Trophoblast cell (in vitro differentiated cells and primary cell): ENCODE measurements at regions not wholly inside any gene's neighbourhood (a gene's known extent, or its start where the extent isn't known, plus 50 kb on each side); places are given as distances from the start of the nearest gene placed in this dataset.
A peak's percentile ranks its signal among the peaks of the same experiment; 100 is the strongest.

Experiments
- DNase-seq, 2 donors: peaks; one replicate each; pipeline ENCODE4 v3.0.0-alpha.2; 2016
- H2AFZ ChIP-seq: 2 replicates; pipeline ENCODE4 v1.6.1; 2013; ENCODE audit warnings: low read length, moderate library complexity, mild to moderate bottlenecking; ENCODE audit not compliant: insufficient read depth, poor library complexity
- H2AK5ac ChIP-seq: 2 replicates; pipeline ENCODE4 v1.6.1; 2013; ENCODE audit warnings: mild to moderate bottlenecking, low read length
- H2BK120ac ChIP-seq: 2 replicates; pipeline ENCODE4 v1.6.1; 2013; ENCODE audit warnings: low read length, mild to moderate bottlenecking, moderate library complexity; ENCODE audit not compliant: insufficient read depth, poor library complexity
- H2BK12ac ChIP-seq: 2 replicates; pipeline ENCODE4 v1.6.1; 2013; ENCODE audit warnings: mild to moderate bottlenecking, low read length, moderate library complexity
- H2BK5ac ChIP-seq: 2 replicates; pipeline ENCODE4 v1.6.1; 2013; ENCODE audit warnings: low read length, low read depth, moderate library complexity, mild to moderate bottlenecking; ENCODE audit not compliant: poor library complexity
- H3K14ac ChIP-seq: 2 replicates; pipeline ENCODE4 v1.6.1; 2013; ENCODE audit warnings: mild to moderate bottlenecking, low read length
- H3K18ac ChIP-seq: 2 replicates; pipeline ENCODE4 v1.6.1; 2013; ENCODE audit warnings: mild to moderate bottlenecking, low read length
- H3K23ac ChIP-seq: 2 replicates; pipeline ENCODE4 v1.6.1; 2013; ENCODE audit warnings: low read length
- H3K27ac ChIP-seq: 2 replicates; pipeline ENCODE4 v1.5.1; 2013; ENCODE audit warnings: low read depth, mild to moderate bottlenecking, inconsistent platforms, low read length, moderate library complexity
- H3K27me3 ChIP-seq: 2 replicates; pipeline ENCODE4 v1.6.1; 2013; ENCODE audit warnings: inconsistent platforms, mild to moderate bottlenecking, low read length, moderate library complexity; ENCODE audit not compliant: insufficient read depth
- H3K36me3 ChIP-seq, 2 experiments: 1 replicate in 1 of 2; 2 replicates in 1 of 2; pipeline ENCODE4 v1.6.1; 2013; ENCODE audit warnings: low read length in 2 of 2, mild to moderate bottlenecking in 2 of 2, moderate library complexity in 1 of 2; ENCODE audit not compliant: insufficient read depth in 2 of 2, control insufficient read depth in 1 of 2
- H3K4ac ChIP-seq: 2 replicates; pipeline ENCODE4 v1.6.1; 2013; ENCODE audit warnings: low read depth, mild to moderate bottlenecking, low read length, moderate library complexity
- H3K4me1 ChIP-seq, 2 experiments: 1 replicate in 1 of 2; 2 replicates in 1 of 2; pipeline ENCODE4 v1.6.1; 2013; ENCODE audit warnings: low read length in 2 of 2, mild to moderate bottlenecking in 2 of 2, moderate library complexity in 1 of 2; ENCODE audit not compliant: insufficient read depth in 2 of 2, control insufficient read depth in 1 of 2
- H3K4me2 ChIP-seq: 2 replicates; pipeline ENCODE4 v1.6.1; 2013; ENCODE audit warnings: inconsistent platforms, mild to moderate bottlenecking, low read length, moderate library complexity
- H3K4me3 ChIP-seq: 2 replicates; pipeline ENCODE4 v1.5.1; 2013; ENCODE audit warnings: mild to moderate bottlenecking, low read depth, low read length, inconsistent platforms
- H3K79me1 ChIP-seq: one replicate; pipeline ENCODE4 v1.6.1; 2013; ENCODE audit warnings: low read length
- H3K79me2 ChIP-seq: 2 replicates; pipeline ENCODE4 v1.6.1; 2013; ENCODE audit warnings: low read length, mild to moderate bottlenecking; ENCODE audit not compliant: control insufficient read depth, insufficient read depth, poor library complexity
- H3K9ac ChIP-seq: 2 replicates; pipeline ENCODE4 v1.6.1; 2013; ENCODE audit warnings: mild to moderate bottlenecking, low read length
- H3K9me3 ChIP-seq: 2 replicates; pipeline ENCODE4 v1.6.1; 2013; ENCODE audit warnings: low read depth, mild to moderate bottlenecking, control low read depth, inconsistent platforms, low read length; ENCODE audit not compliant: insufficient read depth
- H4K12ac ChIP-seq: 2 replicates; pipeline ENCODE4 v1.6.1; 2013; ENCODE audit warnings: low read depth, mild to moderate bottlenecking, low read length, moderate library complexity
- H4K8ac ChIP-seq: 2 replicates; pipeline ENCODE4 v1.6.1; 2013; ENCODE audit warnings: low read depth, mild to moderate bottlenecking, low read length, moderate library complexity
- H4K91ac ChIP-seq: one replicate; pipeline ENCODE4 v1.6.1; 2013; ENCODE audit warnings: low read depth, mild to moderate bottlenecking, low read length, moderate library complexity
- WGBS: extraction: QIAGEN DNeasy Blood & Tissue Kit; methylation state at CpG from one replicate; pipeline ENCODE4 v1.1.7; 2013; ENCODE audit warnings: missing lambda C conversion rate; ENCODE audit not compliant: insufficient read length, insufficient coverage; ENCODE audit errors: extremely low coverage; 5-methylcytosine and 5-hydroxymethylcytosine counted together

DNA sequence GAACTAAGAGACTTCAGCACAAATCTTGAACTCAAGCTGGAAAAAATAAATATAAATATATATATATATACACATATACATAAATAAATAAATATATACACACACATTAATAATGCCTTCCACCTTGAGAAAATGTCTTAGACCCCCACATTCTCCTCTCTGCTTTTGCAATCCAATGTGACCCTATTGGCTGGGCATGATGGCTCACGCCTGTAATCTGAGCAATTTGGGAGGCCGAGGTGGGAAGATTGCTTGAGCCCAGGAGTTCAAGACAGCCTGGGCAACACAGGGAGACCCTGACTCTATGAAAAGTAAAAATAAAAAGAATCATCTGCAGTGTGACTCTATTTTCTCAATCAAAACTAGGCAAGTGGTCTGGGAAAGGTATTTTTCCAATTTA is 424.1 kb upstream of the NFE2L3 start:
- Histone ChIP-seq H2AFZ (no peak overlapping the region), H3K27ac (peak overlapping the region; percentile 100), H2BK12ac (peak overlapping the region; percentile 95), H3K79me1 (peaks cover 49% of the 10 kb centered on the region), H4K8ac (peak overlapping the region; percentile 83), H3K23ac (no peak overlapping the region), H3K4ac (peak overlapping the region; percentile 94), H3K36me3 (no peaks in the 10 kb centered on the region), H4K91ac (peak overlapping the region; percentile 99), H3K14ac (peak overlapping the region; percentile 95), H2BK120ac (peak overlapping the region; percentile 95), H4K12ac (no peak overlapping the region), H3K27me3 (no peaks in the 10 kb centered on the region), H3K4me1 (peaks cover 10 to 15% of the 10 kb centered on the region in 2 experiments), H3K18ac (peak overlapping the region; percentile 92), H2AK5ac (peak overlapping the region; percentile 88), H3K79me2 (peaks cover 9% of the 10 kb centered on the region), H3K9ac (no peak overlapping the region), H3K4me2 (no peak overlapping the region), H3K9me3 (no peaks in the 10 kb centered on the region), H3K4me3 (no peak overlapping the region), H2BK5ac (peak overlapping the region; percentile 94)
- WGBS: no CpG with 5 or more reads among the region's 2 CpGs
- no peak for DNase-seq

GRCh38 chr7:25731068-25731845 is 420.7 kb upstream of the NFE2L3 start:
- no peak overlapping the region for H3K18ac ChIP-seq
- H3K79me1 ChIP-seq: peaks cover 48% of the 10 kb centered on the region
- no peak overlapping the region for H4K91ac ChIP-seq
- no peak overlapping the region for H3K4me3 ChIP-seq
- H4K8ac ChIP-seq: no peak overlapping the region
- no peak overlapping the region for H2AK5ac ChIP-seq
- peaks cover 13 to 14% of the 10 kb centered on the region in 2 experiments for H3K4me1 ChIP-seq
- no peaks in the 10 kb centered on the region for H3K27me3 ChIP-seq
- H3K23ac ChIP-seq: no peak overlapping the region
- H3K36me3 ChIP-seq: no peaks in the 10 kb centered on the region
- H2BK120ac ChIP-seq: peak overlapping the region; percentile 99
- H3K4me2 ChIP-seq: no peak overlapping the region
- H3K9ac ChIP-seq: no peak overlapping the region
- no CpG with 5 or more reads among the region's 8 CpGs for WGBS
- no peak overlapping the region for H2BK5ac ChIP-seq
- no peak overlapping the region for H4K12ac ChIP-seq
- H2AFZ ChIP-seq: no peak overlapping the region
- no peak overlapping the region for H3K14ac ChIP-seq
- peak in 1 of 2 donors; percentile 43 for DNase-seq
- H3K27ac ChIP-seq: peak overlapping the region; percentile 71
- no peak overlapping the region for H3K4ac ChIP-seq
- peaks cover 5% of the 10 kb centered on the region for H3K79me2 ChIP-seq
- H3K9me3 ChIP-seq: no peaks in the 10 kb centered on the region
- no peak overlapping the region for H2BK12ac ChIP-seq

GRCh38 chr7:25731846-25732245 is 420.2 kb upstream of the NFE2L3 start:
- Histone ChIP-seq H4K12ac (no peak overlapping the region), H2BK120ac (peak overlapping the region; percentile 78), H2BK12ac (peak overlapping the region; percentile 99), H2AFZ (peak overlapping the region; percentile 71), H3K18ac (no peak overlapping the region), H3K4me3 (no peak overlapping the region), H3K23ac (no peak overlapping the region), H3K79me1 (peaks cover 44% of the 10 kb centered on the region), H4K91ac (peak overlapping the region; percentile 99), H3K27ac (peak overlapping the region; percentile 71), H3K27me3 (no peaks in the 10 kb centered on the region), H3K9me3 (no peaks in the 10 kb centered on the region), H3K4me1 (peaks cover 9 to 11% of the 10 kb centered on the region in 2 experiments), H3K4ac (peak overlapping the region; percentile 67), H2BK5ac (peak overlapping the region; percentile 74), H4K8ac (peak overlapping the region; percentile 82), H3K14ac (peak overlapping the region; percentile 59), H3K79me2 (peaks cover 2% of the 10 kb centered on the region), H3K4me2 (no peak overlapping the region), H2AK5ac (peak overlapping the region; percentile 84), H3K36me3 (no peaks in the 10 kb centered on the region), H3K9ac (no peak overlapping the region)
- DNase-seq: no peak
- no CpG with 5 or more reads among the region's 3 CpGs for WGBS

DNA sequence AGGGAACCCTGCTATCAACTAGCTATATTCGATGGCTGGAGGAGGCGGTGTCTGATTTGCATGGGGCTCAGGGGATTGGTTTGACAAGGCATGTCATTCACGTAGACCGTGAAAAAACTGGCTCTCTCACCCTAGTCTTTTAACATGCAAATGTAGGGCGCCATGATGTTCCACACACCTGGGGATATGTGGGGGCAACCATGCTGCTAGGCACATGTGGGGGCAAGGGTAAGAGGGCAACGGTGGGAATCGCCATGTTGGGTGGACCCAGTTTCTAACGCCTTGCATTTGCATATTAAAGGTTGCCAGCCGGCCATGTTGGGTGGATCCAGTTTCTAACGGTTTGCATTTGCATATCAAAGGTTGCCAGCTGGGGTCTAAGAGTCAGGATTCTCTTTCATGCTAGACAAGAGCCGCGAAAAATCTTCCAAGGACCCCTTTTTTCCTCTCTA is 419.2 kb upstream of the NFE2L3 start:
- Histone ChIP-seq H3K23ac (no peak overlapping the region), H3K4ac (no peak overlapping the region), H4K8ac (no peak overlapping the region), H3K36me3 (no peaks in the 10 kb centered on the region), H3K4me2 (no peak overlapping the region), H3K18ac (no peak overlapping the region), H3K4me3 (no peak overlapping the region), H2BK120ac (peak overlapping the region; percentile 72), H3K9ac (no peak overlapping the region), H3K27me3 (no peaks in the 10 kb centered on the region), H4K12ac (no peak overlapping the region), H2BK12ac (peak overlapping the region; percentile 96), H4K91ac (peak overlapping the region; percentile 62), H2BK5ac (peak overlapping the region; percentile 18), H2AFZ (no peak overlapping the region), H3K14ac (peak overlapping the region; percentile 29), H3K27ac (no peak overlapping the region), H3K79me2 (no peaks in the 10 kb centered on the region), H3K4me1 (peaks cover 7 to 9% of the 10 kb centered on the region in 2 experiments), H3K79me1 (peaks cover 38% of the 10 kb centered on the region), H2AK5ac (peak overlapping the region; percentile 67), H3K9me3 (no peaks in the 10 kb centered on the region)
- WGBS: no CpG with 5 or more reads among the region's 12 CpGs
- DNase-seq: no peak
